Colonic mucosa (tissue), 4 donors: ENCODE measurements at regions not wholly inside any gene's neighbourhood (a gene's known extent, or its start where the extent isn't known, plus 50 kb on each side); places are given as distances from the start of the nearest gene placed in this dataset.

ENCODE experiments used
- DNase-seq: peaks from one replicate; pipeline ENCODE4 v3.0.0-alpha.2; 2020
- H3K27ac ChIP-seq: fragments of 200-600 bp; one replicate; pipeline ENCODE4 v1.8.0; 2021
- H3K27me3 ChIP-seq: fragments of 200-600 bp; one replicate; pipeline ENCODE4 v1.8.0; 2021
- H3K36me3 ChIP-seq: fragments of 200-600 bp; one replicate; pipeline ENCODE4 v1.8.0; 2021
- H3K4me1 ChIP-seq: fragments of 200-600 bp; one replicate; pipeline ENCODE4 v1.8.0; 2021; ENCODE audit warnings: mild to moderate bottlenecking
- H3K4me3 ChIP-seq: fragments of 200-600 bp; one replicate; pipeline ENCODE4 v1.8.0; 2021
- H3K9ac ChIP-seq, 2 donors: one replicate each; pipeline ENCODE4 v1.7.0; 2013; ENCODE audit warnings: control low read depth in 2 of 2, low read depth in 2 of 2, low read length in 2 of 2
- H3K9me3 ChIP-seq: fragments of 200-600 bp; one replicate; pipeline ENCODE4 v1.8.0; 2021
- intact Hi-C: fragments of 100-400 bp; cut with DNase I; formaldehyde crosslinking; loops from one replicate; pipeline ENCODE4 v1.14.1; 2022
- TF ChIP-seq, protein P1 (sequence below): fragments of 200-600 bp; IDR thresholded peaks from one replicate; pipeline ENCODE4 v1.8.0; 2022; ENCODE audit warnings: antibody characterized with exemption, mild to moderate bottlenecking
- donor health status: healthy.
- donor health status: DM: no; HTN: no; CAD: no.
- donor health status: DM: no; HTN: no; CAD: no.

DNA sequence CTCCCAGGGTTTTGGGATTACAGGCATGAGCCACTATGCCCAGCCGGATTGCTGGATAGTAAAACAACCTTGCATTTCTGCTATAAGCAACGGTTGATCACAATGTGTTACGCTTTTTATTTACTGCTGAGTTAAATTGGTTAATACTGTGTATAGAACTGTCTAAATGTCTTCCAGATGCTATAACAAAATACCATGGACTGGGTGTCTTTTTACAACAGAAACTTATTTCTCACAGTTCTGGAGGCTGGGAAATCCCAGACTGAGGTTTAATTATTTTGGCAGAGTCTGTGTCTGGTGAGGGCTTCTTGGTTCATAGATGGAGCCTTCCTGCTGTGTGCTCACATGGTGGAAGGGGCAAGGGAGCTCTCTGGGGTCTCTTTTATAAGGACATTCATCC lies 65.5 kb downstream of the ING1 start:
- no peaks in the 10 kb centered on the region for H3K27me3 ChIP-seq
- intact Hi-C loops: no loop called here
- H3K9me3 ChIP-seq: no peaks in the 10 kb centered on the region
- no peak for DNase-seq
- no peak overlapping the region for H3K4me3 ChIP-seq
- TF ChIP-seq, protein P1, sequence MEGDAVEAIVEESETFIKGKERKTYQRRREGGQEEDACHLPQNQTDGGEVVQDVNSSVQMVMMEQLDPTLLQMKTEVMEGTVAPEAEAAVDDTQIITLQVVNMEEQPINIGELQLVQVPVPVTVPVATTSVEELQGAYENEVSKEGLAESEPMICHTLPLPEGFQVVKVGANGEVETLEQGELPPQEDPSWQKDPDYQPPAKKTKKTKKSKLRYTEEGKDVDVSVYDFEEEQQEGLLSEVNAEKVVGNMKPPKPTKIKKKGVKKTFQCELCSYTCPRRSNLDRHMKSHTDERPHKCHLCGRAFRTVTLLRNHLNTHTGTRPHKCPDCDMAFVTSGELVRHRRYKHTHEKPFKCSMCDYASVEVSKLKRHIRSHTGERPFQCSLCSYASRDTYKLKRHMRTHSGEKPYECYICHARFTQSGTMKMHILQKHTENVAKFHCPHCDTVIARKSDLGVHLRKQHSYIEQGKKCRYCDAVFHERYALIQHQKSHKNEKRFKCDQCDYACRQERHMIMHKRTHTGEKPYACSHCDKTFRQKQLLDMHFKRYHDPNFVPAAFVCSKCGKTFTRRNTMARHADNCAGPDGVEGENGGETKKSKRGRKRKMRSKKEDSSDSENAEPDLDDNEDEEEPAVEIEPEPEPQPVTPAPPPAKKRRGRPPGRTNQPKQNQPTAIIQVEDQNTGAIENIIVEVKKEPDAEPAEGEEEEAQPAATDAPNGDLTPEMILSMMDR: no peak
- H3K4me1 ChIP-seq: no peaks in the 10 kb centered on the region
- H3K36me3 ChIP-seq: no peaks in the 10 kb centered on the region
- H3K27ac ChIP-seq: no peak overlapping the region
- no peak overlapping the region for H3K9ac ChIP-seq

DNA sequence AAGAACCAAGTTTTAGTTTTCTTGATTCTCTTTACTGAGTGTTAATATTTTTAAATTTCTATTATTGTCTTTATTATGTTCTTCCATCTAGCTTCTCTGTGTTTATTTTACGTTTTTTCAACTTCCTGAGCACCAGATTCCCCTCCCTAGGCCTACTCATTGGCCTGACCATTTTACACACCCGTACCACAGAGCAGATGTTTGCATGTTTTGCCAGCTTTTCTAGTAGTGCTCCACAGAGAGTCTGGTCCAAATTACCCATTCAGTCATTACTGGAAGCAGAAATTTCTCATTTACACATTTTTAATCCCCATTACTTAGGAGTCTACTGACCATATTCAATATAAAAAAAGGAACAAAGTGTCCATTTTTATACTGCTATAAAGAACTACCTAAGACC lies 66.9 kb downstream of the ING1 start:
- Histone ChIP-seq H3K4me3 (no peak overlapping the region), H3K4me1 (no peaks in the 10 kb centered on the region), H3K9ac (no peak overlapping the region), H3K36me3 (no peaks in the 10 kb centered on the region), H3K27me3 (no peaks in the 10 kb centered on the region), H3K27ac (no peak overlapping the region), H3K9me3 (no peaks in the 10 kb centered on the region)
- DNase-seq: no peak
- TF ChIP-seq, protein P1: no peak
- intact Hi-C loops: no loop called here

DNA sequence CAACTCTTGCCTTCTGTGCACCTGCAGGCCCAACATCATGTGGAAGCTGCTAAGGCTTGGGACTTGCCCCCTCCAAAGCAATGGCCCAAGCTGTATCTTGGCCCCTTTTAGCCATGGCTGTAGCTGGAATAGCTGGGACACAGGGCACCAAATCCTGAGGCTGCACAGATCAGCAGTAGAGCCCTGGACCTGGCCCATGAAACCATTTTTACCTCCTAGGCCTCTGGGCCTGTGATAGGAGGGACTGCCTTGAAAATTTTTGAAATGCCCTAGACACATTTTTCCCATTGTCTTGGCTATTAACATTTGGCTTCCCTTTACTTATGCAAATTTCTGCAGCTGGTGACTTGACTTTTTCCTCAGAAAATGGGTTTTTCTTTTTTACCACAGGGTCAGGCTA lies 68.7 kb downstream of the ING1 start:
- no peak overlapping the region for H3K27ac ChIP-seq
- H3K4me1 ChIP-seq: no peaks in the 10 kb centered on the region
- DNase-seq: no peak
- TF ChIP-seq, protein P1: no peak
- no peaks in the 10 kb centered on the region for H3K27me3 ChIP-seq
- no peaks in the 10 kb centered on the region for H3K36me3 ChIP-seq
- intact Hi-C loops: no loop called here
- no peak overlapping the region for H3K9ac ChIP-seq
- no peak overlapping the region for H3K4me3 ChIP-seq
- no peaks in the 10 kb centered on the region for H3K9me3 ChIP-seq

DNA sequence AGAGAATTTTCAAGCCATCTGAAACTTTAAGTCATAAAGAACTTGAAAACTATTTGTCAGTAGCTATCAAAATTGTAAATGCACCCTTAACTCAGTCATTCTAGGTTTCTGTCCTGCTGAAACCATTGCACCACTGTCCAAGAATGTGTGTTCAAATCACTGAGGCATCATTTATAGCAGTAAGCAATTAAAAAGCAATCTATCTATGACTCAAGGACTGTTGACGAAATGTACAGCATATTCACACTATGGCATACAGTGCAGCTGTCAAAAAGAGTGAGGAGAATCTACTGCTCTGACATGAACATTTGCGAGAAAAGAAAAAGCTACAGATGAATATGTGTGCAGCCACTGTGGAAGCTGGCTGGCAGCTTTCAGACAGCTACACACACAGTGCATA lies 71.2 kb downstream of the ING1 start:
- Histone ChIP-seq H3K4me3 (no peak overlapping the region), H3K9me3 (no peaks in the 10 kb centered on the region), H3K9ac (no peak overlapping the region), H3K36me3 (no peaks in the 10 kb centered on the region), H3K27ac (no peak overlapping the region), H3K4me1 (no peaks in the 10 kb centered on the region), H3K27me3 (no peaks in the 10 kb centered on the region)
- TF ChIP-seq, protein P1: no peak
- intact Hi-C loops: no loop called here
- no peak for DNase-seq

DNA sequence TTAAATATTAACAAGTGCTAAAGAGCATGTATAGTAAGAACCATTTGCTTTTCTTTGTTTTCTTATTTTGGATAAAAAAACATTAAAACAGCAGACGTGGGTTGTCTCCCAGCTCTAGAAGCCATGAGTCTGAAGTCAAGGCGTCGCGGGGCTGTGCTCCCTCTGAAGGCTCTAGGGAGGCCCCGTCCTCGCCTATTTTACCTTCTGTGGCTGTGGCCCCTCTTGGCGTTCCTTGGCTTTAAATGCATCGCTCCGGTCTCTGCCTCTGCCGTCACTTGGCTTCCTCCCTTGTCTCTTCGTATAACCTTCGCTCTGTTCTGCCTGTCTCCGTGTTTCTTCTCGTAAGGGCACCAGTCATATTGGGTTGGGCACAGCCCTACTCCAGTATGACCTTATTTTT lies 75.3 kb downstream of the ING1 start:
- Histone ChIP-seq H3K9ac (no peak overlapping the region), H3K4me3 (no peak overlapping the region), H3K9me3 (no peaks in the 10 kb centered on the region), H3K4me1 (no peaks in the 10 kb centered on the region), H3K36me3 (no peaks in the 10 kb centered on the region), H3K27me3 (no peaks in the 10 kb centered on the region), H3K27ac (no peak overlapping the region)
- intact Hi-C loops: no loop called here
- no peak for DNase-seq
- TF ChIP-seq, protein P1: no peak

DNA sequence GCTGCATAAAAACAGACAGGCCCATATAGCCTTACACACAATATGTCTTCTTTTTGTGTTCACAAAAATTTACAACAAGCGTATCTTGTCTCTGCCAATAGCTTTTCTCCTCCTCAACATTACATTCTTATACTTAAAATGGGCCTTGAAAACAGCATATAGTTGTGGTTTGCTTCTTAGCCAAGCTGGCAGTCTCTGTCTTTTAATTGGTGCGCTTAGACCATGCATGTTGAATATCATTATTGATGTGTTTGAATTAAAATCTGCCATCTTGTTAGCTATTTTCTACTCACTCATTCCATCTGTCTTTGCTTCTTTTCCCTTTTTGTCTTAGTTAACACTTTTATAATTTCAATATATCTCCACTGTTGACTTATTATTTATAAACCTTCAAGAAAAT lies 76.4 kb downstream of the ING1 start:
- TF ChIP-seq, protein P1: no peak
- no peaks in the 10 kb centered on the region for H3K9me3 ChIP-seq
- no peak for DNase-seq
- H3K4me3 ChIP-seq: no peak overlapping the region
- H3K9ac ChIP-seq: no peak overlapping the region
- no peaks in the 10 kb centered on the region for H3K27me3 ChIP-seq
- H3K27ac ChIP-seq: no peak overlapping the region
- H3K36me3 ChIP-seq: no peaks in the 10 kb centered on the region
- H3K4me1 ChIP-seq: no peaks in the 10 kb centered on the region
- intact Hi-C loops: no loop called here
